22Rv1 (cell line): ENCODE measurements at regions not wholly inside any gene's neighbourhood (a gene's known extent, or its start where the extent isn't known, plus 50 kb on each side); places are given as distances from the start of the nearest gene placed in this dataset.
"Not testable (repeated sequence)": the region's sequence is repeated elsewhere in the genome, so short reads cannot be mapped to it uniquely, and the experiment has no call there.

Source experiments
- H3K27ac ChIP-seq: fragments of 450-650 bp; 2 replicates; pipeline ENCODE4 v1.5.1; 2017
- ZFX ChIP-seq: fragments of 450-650 bp; IDR thresholded peaks from 2 replicates; pipeline ENCODE4 v1.6.1; 2017; ENCODE audit warnings: antibody characterized with exemption, borderline replicate concordance
- TF ChIP-seq, protein P1 (sequence below): fragments of 450-650 bp; IDR thresholded peaks from 2 replicates; pipeline ENCODE4 v1.5.1; 2017; ENCODE audit warnings: mild to moderate bottlenecking

DNA sequence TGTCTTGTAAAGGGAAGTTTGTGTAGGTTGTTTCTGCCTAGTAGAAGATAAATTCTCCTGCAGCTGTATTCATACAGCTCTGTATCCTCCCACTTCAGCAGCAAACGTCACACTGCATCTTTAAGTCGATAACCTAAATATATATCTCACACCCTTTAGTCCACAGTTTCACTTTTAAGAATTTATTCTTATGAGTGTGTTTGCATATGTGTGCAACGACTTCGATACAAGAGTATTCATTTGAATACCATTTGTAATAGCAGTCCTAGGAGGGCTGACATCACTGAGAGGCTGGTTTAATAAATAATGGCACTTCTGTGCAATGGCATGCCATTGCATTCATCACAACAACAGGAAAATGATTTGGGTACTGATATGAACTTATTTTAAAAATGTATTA lies 63.8 kb upstream of the MSH6 start:
- no peak overlapping the region for H3K27ac ChIP-seq
- TF ChIP-seq, protein P1, sequence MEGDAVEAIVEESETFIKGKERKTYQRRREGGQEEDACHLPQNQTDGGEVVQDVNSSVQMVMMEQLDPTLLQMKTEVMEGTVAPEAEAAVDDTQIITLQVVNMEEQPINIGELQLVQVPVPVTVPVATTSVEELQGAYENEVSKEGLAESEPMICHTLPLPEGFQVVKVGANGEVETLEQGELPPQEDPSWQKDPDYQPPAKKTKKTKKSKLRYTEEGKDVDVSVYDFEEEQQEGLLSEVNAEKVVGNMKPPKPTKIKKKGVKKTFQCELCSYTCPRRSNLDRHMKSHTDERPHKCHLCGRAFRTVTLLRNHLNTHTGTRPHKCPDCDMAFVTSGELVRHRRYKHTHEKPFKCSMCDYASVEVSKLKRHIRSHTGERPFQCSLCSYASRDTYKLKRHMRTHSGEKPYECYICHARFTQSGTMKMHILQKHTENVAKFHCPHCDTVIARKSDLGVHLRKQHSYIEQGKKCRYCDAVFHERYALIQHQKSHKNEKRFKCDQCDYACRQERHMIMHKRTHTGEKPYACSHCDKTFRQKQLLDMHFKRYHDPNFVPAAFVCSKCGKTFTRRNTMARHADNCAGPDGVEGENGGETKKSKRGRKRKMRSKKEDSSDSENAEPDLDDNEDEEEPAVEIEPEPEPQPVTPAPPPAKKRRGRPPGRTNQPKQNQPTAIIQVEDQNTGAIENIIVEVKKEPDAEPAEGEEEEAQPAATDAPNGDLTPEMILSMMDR = no peak
- no peak for TF ChIP-seq ZFX

GRCh38 chr2:47716307-47716706 lies 66.6 kb upstream of the MSH6 start:
- not testable (repeated sequence) for H3K27ac ChIP-seq

DNA sequence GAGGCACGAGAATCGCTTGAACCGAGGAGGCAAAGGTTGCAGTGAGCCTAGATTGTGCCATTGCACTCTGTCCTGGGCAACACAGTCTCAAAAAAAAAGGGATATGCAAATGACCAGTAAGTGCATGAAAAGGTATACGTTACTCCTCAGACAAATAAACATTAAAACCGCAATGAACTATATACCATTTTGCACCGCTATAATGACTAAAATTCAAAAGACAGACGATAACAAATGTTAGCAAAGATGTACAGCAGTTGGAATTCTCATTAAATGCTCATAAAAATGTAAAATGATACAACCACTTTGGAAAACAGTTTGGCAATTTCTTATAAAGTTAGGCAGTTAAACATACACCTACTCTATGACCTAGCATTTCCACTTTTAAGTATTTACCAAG lies 67.4 kb upstream of the MSH6 start:
- TF ChIP-seq ZFX = no peak
- TF ChIP-seq, protein P1 = no peak
- H3K27ac ChIP-seq = no peak overlapping the region

DNA sequence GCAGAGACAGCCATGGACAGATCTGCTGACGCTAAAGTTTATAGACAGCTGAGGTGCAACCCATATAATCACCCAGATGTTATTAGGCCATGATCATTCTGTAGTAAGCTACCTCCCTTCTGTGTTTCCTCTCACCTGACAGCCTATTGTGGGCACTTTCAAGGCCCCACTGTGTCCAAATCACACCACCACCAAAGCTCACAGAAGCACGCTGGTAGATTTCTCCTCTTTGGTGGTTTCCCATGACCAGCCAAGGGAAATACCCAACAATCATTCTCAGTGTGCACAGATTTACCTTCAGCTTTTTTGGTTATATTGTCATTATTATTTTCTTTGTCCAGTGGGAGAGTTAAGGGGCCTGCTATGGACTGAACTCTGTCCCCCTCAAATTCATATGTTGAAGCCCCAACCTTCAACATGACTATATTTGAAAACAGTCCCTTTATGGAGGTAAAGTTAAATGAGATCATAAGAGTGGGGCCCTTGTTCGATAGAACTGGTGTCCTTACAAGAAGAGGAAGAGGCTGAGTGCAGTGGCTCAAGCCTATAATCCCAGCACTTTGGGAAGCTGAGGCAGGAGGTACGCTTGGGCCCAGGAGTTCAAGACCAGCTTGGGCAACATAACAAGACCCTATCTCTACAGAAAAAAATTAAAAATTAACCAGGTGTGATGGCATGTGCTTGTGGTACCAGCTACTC lies 74.0 kb upstream of the MSH6 start:
- H3K27ac ChIP-seq = no peak overlapping the region
- TF ChIP-seq, protein P1 = no peak
- TF ChIP-seq ZFX = no peak

GRCh38 chr2:47704287-47704686 lies 78.7 kb upstream of the MSH6 start:
- TF ChIP-seq, protein P1 = no peak
- no peak for TF ChIP-seq ZFX
- H3K27ac ChIP-seq = no peak overlapping the region

DNA sequence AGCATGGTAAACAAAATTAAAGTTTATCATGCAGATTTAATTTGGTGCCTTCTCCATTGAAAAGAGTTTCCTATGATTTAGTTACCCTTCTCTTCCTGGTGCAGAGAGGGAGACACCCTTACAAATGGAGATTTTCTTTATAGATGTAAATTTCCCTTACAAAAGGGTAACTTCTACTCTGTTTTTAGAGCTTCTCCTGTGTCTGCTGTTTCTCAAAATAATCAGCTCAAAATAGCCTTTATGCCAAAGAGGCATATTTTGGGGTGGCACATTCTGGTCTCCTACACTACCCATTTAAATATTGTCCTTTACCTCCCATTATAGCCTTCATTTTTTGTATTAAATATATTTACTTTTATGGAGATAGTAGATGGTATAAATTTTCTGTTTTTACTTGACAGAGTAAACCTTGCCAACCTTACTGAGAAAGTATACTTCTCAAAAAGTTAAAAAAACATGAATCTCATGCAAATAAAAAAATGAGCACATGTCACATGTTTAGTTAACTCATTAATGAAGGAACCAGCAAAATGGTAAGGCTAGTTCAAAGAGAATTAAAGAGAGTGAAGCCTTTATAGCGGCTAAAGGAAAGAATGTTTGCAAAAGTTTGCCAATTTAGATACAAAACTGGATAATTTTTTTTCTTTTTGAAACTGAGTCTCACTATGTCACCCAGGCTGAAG lies 83.3 kb upstream of the MSH6 start:
- no peak overlapping the region for H3K27ac ChIP-seq
- TF ChIP-seq, protein P1 = no peak

GRCh38 chr2:47698436-47698972 lies 84.4 kb upstream of the MSH6 start:
- H3K27ac ChIP-seq = not testable (repeated sequence)

DNA sequence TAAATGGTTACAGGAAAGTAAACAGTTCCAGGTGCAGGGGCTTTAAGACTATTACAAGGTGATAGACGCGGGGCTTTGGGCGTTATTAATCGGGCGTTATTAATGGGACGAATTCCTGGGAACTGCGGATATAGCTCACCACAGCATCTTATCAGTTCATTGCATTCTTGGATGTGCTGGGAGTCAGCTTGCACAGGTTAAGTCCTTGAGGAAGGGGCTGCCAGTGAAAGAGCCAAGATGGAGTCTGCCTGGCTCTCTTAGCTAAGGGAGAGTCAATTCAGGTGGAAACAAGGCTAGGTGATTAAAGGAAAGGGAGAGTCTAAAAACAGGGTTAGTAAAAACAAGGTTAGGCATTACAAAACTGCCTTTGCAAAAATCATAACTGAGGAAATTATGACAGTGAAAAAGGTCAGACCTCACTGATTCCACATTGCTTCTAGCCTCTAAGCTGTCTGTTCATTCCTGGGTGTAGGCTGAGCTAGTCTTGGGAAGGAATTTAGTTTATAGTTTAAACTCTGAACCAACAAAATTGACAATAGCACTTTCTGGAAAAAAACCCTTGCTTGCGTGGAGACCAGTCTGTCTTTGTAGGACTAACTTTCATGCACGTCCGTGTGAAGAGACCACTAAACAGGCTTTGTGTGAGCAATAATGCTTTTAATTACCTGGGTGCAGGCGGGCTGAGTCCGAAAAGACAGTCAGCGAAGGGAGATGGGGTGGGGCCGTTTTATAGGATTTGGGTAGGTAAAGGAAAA lies 85.1 kb upstream of the MSH6 start:
- H3K27ac ChIP-seq = not testable (repeated sequence)
